Suppressor macrophage (primary cell): ENCODE measurements at regions not wholly inside any gene's neighbourhood (a gene's known extent, or its start where the extent isn't known, plus 50 kb on each side); places are given as distances from the start of the nearest gene placed in this dataset.

Experiments used
- DNase-seq, 4 experiments: peaks; one replicate each; pipeline ENCODE4 v3.0.0-alpha.2; 2020 to 2022

DNA sequence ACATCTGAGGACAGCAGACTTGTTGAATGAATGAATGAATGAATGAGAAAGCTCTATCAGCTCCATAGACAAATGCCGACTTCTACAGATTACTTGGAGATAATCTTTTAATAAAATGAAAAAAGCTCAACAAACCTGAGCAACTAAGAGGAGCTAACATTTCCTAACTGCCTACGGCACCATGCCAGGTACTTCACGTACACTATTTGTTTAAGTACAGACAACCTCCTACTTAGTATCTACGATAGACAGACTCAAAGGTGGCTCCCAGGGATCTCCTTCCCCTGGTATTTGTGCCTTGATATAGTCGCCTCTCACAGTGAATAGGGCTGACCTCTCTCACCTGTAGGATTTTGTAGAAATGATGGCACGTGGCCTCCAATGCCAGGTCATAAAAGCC, 412.2 kb upstream of the FAT1 start:
- DNase-seq = no peak

DNA sequence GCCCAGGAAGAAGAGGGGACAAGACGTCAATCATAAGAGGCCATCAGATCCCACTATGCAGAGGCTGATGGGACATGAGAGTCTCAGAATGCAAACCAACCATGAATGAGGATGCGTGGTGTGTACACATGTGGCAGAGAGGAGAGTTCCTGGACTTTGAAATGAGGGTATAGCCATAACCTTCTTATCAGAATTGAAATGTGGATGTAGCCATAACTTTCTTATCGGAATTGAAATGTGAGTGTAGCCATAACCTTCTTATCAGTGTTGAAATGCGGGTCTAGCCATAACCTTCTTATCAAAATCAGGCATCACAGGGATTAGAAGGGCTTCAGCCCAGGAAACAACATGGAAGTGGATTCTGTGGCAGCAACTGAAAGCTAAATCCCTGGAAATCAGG, 415.5 kb upstream of the FAT1 start:
- DNase-seq = no peak

DNA sequence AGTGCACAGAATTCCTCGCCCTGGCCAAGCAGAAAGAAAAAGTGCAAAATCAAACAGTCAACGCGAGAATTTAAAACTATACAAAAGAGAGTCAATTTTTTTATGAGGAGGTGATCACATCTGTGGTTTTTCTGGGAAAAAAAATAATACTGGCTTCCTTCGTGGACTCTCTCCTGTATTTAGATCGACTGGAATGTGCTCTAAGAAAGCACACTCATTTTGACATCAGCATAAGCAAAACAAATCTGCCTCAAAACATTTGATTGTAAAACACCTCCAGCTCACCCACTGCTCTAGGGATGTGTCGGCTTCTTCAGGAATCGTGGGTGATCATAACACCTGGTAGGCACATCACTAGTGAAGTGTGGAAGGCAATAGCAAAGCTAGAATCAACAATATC, 417.4 kb upstream of the FAT1 start:
- DNase-seq = no peak

DNA sequence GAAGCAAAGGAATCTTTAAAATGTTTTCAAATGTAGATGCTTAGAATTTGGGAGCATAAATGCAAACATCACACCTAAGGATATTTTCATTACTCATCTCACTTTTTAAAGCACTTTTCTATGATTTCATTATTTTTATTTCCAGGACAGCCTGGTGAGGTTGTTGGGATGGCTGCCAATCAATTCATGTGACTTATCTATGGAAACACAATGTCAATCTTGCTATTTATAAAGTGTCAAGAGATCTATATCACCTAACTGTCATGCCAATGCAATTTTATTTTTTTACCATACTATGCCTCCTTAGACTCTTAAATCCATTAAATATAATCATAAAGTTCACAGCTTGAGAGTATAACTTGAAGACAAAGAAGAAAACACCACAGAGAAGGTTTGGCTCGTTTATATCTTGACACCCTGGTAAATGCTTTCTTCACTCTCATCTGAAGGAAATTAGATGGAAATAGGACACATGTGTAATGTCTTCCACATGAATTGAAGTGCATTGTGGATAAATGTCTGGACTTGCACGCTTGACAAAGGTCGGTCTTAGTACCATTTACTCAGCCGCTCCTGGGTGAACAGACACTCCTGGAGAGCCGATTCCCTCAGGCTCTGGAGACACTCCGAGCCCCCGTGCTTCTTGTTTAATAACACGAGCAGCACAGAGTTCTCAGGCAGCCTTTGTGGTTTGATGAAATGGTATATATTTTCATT, 425.7 kb upstream of the FAT1 start:
- no peak for DNase-seq

DNA sequence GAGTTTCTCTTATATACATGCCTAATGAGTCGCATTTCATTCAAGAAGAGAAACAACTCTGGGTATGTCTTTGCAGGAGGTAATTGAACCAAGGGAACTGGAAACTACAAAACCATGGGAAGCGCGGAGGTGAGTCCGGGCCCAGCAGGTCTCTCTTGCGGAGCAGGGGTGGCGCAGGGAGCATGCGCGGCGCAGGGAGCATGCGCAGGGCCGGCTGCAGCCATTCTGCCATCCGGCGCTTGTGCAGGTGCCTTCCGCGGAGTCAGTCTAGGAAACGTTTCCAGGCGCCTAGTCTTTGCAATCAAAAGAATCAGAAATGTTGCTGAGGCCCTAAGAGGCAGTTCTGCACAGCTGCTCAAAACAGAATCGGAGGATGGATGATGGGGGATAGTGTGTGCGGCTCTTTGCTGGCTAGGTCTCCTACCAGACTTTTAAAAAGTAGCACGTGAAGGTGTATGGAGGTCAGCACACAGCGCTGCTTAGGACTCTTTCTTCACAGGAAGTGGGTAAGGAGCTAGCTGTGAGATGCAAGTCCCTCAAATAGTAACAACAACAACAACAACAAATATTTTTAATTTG, 433.8 kb upstream of the FAT1 start:
- no peak for DNase-seq

DNA sequence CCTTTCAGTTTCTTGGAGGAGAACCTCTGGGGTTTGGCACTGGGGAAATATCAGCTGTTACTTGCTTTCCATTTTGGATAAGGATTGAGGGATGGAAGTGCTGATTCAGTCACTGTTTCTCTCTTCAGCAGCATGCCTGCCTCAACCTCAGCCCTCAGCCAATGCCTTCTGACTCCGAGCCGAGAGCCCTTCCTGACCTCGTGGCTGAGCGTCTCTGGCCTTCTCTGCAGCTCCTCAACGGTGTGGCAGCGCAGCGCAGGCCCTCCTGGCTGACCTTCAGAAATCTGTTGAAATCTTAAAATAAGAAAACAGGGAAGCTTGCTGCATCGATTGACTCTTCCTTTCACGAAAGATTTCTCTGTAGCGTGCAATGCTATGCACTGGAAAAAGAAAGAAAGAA, 434.3 kb upstream of the FAT1 start:
- DNase-seq = no peak

DNA sequence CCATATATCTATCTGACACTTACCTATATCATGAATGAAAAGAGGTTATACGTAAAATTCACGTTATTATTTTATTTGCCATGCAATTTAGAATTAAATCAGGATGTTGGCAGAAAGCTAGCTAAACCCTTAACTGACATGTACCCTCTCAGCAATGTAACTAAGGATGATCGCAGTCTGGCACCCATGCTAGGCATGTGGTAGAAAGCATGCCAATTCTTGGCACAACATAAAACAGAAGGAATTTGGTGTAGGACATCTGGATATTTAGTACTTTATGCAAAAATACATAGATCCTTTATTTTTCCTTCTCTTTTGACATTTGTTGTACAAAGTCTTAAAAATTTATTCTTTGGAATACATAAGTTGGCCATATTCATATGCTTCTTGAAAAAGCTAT, 436.8 kb upstream of the FAT1 start:
- no peak for DNase-seq

DNA sequence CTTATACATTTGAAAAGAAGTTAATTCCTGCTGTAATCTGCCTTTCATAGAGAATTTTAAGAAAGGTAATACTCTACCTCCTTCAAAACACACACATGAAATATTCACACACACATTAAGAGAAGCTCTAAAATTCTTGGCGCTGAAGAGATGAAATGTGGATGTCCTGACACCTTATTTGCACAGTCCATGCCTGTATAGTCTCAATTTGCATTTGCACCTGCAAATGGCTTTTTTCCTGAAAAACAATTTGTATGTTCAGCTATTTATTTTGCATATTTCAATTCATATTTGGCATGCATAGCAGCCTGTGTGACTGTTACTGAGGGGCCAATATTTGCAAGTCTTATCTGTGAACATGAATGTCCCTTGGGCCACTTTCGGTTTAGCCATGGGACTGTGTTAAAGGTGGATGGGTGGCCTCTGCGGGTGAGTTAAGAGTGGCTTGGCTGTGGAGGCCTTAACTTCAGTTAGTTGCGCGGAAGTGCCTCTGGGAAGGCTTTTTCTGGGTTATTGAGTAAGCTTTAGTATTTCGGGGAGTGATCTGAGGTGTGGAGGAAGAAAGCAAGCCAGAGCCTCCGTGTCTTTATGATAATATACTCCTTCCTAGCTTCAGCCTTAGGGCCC, 443.3 kb upstream of the FAT1 start:
- DNase-seq = no peak

DNA sequence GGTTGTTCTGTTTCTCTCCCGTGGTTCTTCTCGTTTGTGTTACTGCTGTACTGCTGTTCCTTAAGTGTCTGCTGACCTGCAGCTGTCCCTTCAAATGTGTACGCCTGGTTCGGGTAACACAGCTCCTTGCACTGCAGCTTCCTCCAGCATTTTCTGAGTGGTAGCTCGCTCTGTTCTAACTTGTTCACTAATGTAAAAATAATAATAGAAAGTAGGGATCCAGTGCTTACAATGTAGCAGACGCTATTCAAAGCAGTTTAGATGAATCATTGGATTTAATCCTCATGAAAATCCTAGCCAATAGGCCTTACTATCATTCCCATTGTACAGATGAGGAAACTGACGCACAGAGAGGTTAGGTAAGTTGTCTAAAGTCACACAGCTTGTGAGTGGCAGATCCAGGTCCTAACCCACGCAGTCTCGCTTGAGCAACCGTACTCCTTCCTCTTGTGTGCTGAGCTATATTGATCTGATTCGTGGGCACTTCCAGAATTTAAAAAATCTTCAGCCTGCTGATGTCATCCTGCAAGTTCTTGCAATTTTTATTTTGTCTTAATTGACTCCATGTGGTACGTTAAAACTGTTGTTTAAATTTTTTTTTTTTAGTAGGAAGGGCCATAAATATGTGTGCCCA, 448.2 kb upstream of the FAT1 start:
- no peak for DNase-seq

DNA sequence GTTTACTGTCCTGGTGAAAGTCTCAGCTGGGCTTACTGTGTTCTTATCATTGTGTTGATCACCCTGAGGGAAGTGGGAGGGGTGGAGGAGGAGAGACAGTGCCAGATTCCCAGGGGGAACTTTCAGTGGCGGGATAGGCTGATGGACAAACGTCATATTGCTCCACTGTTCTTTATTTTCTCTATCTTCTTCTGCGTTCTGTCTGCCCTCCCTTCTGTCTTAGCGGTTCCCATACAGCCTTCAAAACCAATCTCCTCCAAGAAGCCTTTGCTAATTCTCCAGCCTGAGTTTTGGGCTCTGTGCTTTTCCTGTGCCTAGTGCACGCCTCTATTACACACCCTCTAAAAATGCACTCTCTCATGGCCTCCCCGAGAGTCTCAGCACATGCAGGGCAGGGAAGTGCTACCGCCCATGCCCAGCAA, 448.7 kb upstream of the FAT1 start:
- DNase-seq = no peak

DNA sequence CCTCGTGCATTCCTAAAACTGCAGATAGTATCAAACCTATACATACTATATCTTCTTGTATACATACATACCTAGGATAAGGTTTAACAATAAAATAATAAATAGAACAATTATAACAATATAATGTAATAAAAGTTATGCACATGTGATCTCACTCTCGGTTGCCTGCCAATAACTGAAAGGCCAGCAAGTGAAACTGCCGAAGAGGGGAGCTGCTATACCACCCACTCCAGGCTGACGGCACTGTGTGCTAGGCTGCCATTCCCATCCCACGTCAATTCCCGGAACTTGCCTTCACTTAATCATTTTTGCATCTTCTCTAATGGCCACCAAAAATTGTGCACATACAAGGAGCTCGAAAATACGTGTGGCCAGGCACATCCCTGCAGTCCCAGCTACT, 451.1 kb upstream of the FAT1 start:
- no peak for DNase-seq

DNA sequence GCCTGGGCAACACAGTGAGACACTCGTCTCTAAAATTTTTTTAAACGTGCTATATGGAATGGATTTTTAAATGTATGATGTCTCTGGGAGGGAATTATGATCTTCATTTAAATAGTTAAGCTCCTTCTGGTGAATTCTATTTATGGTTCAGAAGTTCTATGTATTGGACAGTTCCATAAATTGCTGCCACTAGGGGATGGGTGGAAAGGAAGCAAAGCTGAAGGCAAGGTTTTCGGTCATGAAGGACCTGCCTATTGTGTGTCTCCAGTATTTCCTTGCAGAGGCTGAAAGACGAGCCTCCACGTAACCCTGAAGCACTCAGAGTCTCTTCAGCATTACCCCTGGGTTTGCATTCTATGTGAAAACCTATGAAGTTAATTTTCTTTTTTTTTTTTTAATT, 451.5 kb upstream of the FAT1 start:
- no peak for DNase-seq

DNA sequence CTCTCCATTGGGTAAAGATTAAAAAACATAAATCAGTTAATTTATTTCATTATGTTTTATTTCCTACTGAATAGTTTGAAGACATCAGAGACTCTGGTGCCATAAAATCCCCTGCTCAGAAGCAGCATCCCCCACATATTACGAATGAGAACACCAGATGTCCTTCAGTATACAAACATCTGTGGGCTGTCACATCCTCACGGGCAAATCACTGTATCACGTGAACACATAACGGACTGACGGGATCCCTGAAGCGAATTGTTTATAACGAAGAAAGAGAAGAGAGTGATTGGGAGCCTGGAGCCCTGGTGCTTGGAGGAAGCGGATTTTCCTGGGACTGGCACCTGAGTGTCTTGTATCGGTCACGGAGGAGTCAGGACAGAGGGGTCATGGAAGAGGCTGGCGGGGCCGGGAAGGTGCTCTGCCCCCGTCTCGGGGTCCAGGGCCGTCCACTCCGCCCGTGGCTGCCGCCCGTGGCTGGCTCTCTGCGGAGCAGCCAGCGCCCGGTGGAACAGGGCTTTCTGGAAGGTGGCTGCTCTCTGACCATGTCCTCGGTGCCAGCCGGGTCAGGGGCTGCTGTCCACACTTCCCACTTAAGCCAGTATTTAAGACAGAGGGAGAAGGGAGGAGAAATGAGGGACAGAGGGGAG, 452.7 kb upstream of the FAT1 start:
- DNase-seq = no peak

DNA sequence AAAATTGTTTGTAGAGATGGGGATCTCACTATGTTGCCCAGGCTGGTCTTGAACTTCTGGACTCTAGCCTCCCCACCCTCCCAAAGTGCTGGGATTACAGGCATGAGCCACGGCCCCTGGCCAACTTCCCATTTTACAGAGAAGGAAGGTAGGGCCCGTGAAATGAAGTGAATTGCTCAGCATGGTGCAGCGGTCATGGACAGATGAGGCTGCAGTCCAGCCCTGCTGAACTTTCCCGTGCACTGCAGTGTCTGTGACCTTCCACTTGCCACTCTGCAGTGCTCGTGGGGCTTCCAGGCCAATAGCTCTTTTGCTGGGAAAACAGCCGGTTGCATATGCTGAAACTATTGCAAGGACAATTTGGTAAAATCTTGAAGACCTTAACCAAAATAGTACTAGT, 454.4 kb upstream of the FAT1 start:
- no peak for DNase-seq

DNA sequence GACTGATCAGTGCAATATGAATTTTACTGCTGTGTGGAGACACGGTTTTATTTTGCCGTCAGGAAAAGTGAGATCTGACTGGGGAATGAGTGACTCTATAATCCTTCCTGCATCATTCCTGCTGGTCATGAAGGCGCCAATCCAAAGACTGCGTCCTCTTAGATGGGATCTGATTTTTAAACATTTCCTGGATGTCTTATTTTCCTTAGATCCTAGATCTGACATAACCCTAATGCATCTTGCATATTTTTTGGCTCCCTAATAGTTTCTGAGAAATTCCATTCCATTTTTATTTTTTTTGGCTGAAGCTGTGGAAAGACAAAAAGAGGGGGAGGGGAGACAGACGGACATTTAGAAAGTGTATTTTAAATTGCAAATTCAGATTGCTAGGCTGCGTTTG, 454.9 kb upstream of the FAT1 start:
- no peak for DNase-seq

DNA sequence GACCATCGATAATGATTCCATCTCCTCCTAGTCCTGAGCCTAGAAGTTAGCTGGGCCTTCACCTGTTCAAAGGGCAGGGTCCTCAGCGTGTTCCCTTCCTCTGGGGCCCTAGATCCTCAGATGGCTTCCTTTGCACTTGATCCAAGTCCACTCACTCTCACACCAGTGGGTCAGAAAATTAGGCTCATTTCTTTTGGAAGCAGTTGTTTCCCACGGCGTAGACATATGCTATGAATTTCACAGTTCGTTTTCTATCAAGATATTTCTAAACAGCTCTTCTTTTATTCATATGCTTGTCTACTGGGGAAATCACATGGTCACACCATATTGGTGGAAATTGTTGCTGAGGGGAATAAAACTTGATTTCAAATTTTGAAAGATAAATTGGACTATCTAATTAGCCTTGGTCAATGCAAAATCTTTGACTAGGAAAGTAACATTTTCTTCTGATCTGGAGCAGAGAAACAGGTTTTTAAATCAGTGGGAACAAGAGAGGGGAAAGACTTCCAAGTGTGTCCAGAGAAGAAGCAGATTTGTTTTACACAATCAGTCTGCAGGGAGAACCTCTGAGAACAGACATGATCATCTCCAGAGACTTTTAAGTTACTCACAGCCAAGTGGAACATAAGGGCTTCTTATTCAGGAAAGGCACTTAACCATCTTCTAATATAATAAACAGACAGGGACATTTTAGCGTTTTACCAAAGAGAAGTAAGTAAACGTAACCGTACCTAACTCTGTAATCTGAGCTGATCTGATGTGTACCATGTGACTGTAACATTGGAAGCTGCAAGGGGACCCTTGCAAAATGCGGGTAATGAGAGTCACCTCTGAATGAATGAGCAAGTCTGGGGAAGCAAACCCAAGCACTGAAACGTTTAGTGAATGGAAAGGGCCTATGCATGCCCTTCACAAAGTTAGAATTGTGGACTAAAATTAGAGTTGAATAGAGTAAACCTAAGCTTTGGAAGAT, 455.7 kb upstream of the FAT1 start:
- DNase-seq = no peak

DNA sequence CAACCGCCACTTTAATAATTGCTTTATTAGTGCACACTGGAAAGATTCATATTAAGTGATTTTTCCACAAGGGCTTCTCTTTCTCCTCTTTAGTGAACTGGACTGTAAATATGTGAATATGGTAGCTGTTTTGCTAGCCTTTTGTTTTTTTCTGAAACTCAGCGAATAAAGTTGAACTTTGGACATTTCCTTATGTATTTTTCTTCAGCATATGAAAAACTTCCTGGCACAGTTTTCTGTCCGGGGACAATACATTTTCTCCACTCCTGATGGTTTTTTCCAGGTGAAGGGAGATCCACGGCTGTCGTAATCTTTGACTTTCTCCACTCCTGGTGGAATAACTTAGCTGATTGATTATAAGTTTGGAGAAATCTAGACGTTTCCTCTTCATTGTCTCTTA, 457.4 kb upstream of the FAT1 start:
- DNase-seq = no peak

DNA sequence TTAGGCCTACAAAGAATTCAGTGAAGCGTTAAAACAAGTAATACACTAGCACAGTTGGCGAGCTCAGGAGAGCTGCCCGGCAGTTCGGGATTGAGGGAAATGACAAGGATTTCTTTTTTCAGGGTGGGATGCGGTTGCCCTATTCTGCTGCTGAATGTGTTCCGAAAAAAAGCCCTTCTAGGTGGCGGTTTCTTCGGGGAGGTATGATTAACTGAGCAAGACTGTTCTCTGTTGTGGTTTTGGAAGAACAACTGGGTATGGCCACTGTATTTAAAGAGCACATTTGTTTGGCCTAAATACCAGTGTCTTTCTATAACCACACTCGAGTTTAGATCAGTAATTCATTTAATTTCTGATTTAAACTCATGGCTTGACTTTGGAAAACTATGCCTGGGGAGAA, 459.7 kb upstream of the FAT1 start:
- no peak for DNase-seq

DNA sequence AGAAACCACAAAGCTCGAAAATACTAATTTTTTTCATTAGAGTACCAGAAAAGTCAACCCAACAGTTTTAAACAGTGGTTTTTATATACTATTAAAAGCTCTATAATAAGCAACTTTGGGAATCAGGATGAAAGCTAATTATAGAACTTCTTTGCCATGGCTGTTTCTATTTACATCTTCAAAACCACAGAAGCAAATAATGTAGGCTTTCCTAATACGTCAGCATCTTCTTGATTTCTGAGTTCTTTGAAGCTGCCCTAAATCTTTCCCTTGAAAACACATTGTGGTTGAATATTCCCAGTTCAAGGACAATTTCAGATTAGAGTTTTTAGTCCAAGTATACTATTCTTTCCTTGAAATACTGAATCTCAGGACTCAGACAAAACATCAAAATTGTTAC, 460.2 kb upstream of the FAT1 start:
- DNase-seq = no peak

DNA sequence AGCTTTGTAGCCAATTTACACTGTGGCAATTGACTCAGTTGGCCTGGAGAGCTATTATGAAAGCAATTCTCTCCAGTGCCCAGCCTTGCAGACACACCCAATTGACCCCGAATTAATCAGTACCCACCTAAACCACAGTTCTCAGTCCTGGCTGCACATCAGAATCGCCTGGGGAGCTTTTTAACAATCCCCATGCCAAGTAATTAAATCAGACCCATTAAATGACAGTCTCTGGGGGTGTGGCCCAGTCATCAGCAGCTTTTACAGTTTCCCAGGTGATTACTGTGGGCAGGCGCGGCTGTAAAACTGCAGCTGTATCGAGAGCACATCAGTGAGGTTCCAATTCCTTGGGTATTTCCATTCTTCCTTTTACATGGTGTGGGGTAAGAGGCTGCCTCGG, 460.9 kb upstream of the FAT1 start:
- no peak for DNase-seq

DNA sequence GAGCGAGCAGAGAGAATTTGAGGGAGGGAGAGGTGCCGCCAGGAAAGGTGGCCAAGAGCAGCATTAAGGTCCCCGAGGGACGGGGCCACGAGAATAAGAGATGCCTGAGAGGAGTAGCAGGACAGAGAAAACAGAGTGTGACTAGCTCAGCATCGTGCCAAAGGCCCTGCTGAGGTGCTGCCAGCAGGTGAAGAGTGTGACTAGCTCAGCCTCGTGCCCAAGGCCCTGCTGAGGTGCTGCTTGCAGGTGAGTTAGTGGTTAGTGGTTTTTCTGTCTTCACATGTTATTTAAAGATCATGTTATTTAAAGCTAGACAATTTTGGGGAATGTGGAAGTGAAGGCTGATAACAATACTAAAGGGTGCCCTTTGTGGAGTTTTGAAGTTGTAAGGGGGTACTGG, 464.5 kb upstream of the FAT1 start:
- no peak for DNase-seq

DNA sequence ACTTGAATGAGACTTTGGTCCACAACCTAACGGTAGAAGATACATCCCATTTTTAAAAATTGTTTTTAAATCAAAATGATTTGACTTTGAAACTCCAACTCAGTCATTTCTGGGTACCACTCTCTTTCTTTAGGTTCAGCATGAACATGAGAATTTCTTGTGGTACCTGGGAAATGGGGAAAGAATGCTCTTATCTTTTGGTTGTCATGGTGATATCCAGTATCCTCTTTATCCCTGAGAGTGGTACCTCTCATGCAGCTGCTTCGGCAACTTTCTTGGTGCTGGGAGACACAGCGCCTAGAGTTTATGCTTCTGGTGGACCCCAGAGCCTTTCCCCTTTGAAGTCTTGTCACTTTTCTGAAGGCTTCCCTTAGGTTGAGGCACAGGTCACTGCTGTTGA, 465.1 kb upstream of the FAT1 start:
- DNase-seq = no peak
